Trophoblast cell (in vitro differentiated cells and primary cell): ENCODE measurements at regions not wholly inside any gene's neighbourhood (a gene's known extent, or its start where the extent isn't known, plus 50 kb on each side); places are given as distances from the start of the nearest gene placed in this dataset.

Source experiments
- DNase-seq, 2 donors: peaks; one replicate each; pipeline ENCODE4 v3.0.0-alpha.2; 2016
- H2AFZ ChIP-seq: 2 replicates; pipeline ENCODE4 v1.6.1; 2013; ENCODE audit warnings: low read length, moderate library complexity, mild to moderate bottlenecking; ENCODE audit not compliant: insufficient read depth, poor library complexity
- H2AK5ac ChIP-seq: 2 replicates; pipeline ENCODE4 v1.6.1; 2013; ENCODE audit warnings: mild to moderate bottlenecking, low read length
- H2BK120ac ChIP-seq: 2 replicates; pipeline ENCODE4 v1.6.1; 2013; ENCODE audit warnings: low read length, mild to moderate bottlenecking, moderate library complexity; ENCODE audit not compliant: insufficient read depth, poor library complexity
- H2BK12ac ChIP-seq: 2 replicates; pipeline ENCODE4 v1.6.1; 2013; ENCODE audit warnings: mild to moderate bottlenecking, low read length, moderate library complexity
- H2BK5ac ChIP-seq: 2 replicates; pipeline ENCODE4 v1.6.1; 2013; ENCODE audit warnings: low read length, low read depth, moderate library complexity, mild to moderate bottlenecking; ENCODE audit not compliant: poor library complexity
- H3K14ac ChIP-seq: 2 replicates; pipeline ENCODE4 v1.6.1; 2013; ENCODE audit warnings: mild to moderate bottlenecking, low read length
- H3K18ac ChIP-seq: 2 replicates; pipeline ENCODE4 v1.6.1; 2013; ENCODE audit warnings: mild to moderate bottlenecking, low read length
- H3K23ac ChIP-seq: 2 replicates; pipeline ENCODE4 v1.6.1; 2013; ENCODE audit warnings: low read length
- H3K27ac ChIP-seq: 2 replicates; pipeline ENCODE4 v1.5.1; 2013; ENCODE audit warnings: low read depth, mild to moderate bottlenecking, inconsistent platforms, low read length, moderate library complexity
- H3K27me3 ChIP-seq: 2 replicates; pipeline ENCODE4 v1.6.1; 2013; ENCODE audit warnings: inconsistent platforms, mild to moderate bottlenecking, low read length, moderate library complexity; ENCODE audit not compliant: insufficient read depth
- H3K36me3 ChIP-seq, 2 experiments: 1 replicate in 1 of 2; 2 replicates in 1 of 2; pipeline ENCODE4 v1.6.1; 2013; ENCODE audit warnings: low read length in 2 of 2, mild to moderate bottlenecking in 2 of 2, moderate library complexity in 1 of 2; ENCODE audit not compliant: insufficient read depth in 2 of 2, control insufficient read depth in 1 of 2
- H3K4ac ChIP-seq: 2 replicates; pipeline ENCODE4 v1.6.1; 2013; ENCODE audit warnings: low read depth, mild to moderate bottlenecking, low read length, moderate library complexity
- H3K4me1 ChIP-seq, 2 experiments: 1 replicate in 1 of 2; 2 replicates in 1 of 2; pipeline ENCODE4 v1.6.1; 2013; ENCODE audit warnings: low read length in 2 of 2, mild to moderate bottlenecking in 2 of 2, moderate library complexity in 1 of 2; ENCODE audit not compliant: insufficient read depth in 2 of 2, control insufficient read depth in 1 of 2
- H3K4me2 ChIP-seq: 2 replicates; pipeline ENCODE4 v1.6.1; 2013; ENCODE audit warnings: inconsistent platforms, mild to moderate bottlenecking, low read length, moderate library complexity
- H3K4me3 ChIP-seq: 2 replicates; pipeline ENCODE4 v1.5.1; 2013; ENCODE audit warnings: mild to moderate bottlenecking, low read depth, low read length, inconsistent platforms
- H3K79me1 ChIP-seq: one replicate; pipeline ENCODE4 v1.6.1; 2013; ENCODE audit warnings: low read length
- H3K79me2 ChIP-seq: 2 replicates; pipeline ENCODE4 v1.6.1; 2013; ENCODE audit warnings: low read length, mild to moderate bottlenecking; ENCODE audit not compliant: control insufficient read depth, insufficient read depth, poor library complexity
- H3K9ac ChIP-seq: 2 replicates; pipeline ENCODE4 v1.6.1; 2013; ENCODE audit warnings: mild to moderate bottlenecking, low read length
- H3K9me3 ChIP-seq: 2 replicates; pipeline ENCODE4 v1.6.1; 2013; ENCODE audit warnings: low read depth, mild to moderate bottlenecking, control low read depth, inconsistent platforms, low read length; ENCODE audit not compliant: insufficient read depth
- H4K12ac ChIP-seq: 2 replicates; pipeline ENCODE4 v1.6.1; 2013; ENCODE audit warnings: low read depth, mild to moderate bottlenecking, low read length, moderate library complexity
- H4K8ac ChIP-seq: 2 replicates; pipeline ENCODE4 v1.6.1; 2013; ENCODE audit warnings: low read depth, mild to moderate bottlenecking, low read length, moderate library complexity
- H4K91ac ChIP-seq: one replicate; pipeline ENCODE4 v1.6.1; 2013; ENCODE audit warnings: low read depth, mild to moderate bottlenecking, low read length, moderate library complexity
- WGBS: extraction: QIAGEN DNeasy Blood & Tissue Kit; methylation state at CpG from one replicate; pipeline ENCODE4 v1.1.7; 2013; ENCODE audit warnings: missing lambda C conversion rate; ENCODE audit not compliant: insufficient read length, insufficient coverage; ENCODE audit errors: extremely low coverage; 5-methylcytosine and 5-hydroxymethylcytosine counted together

DNA sequence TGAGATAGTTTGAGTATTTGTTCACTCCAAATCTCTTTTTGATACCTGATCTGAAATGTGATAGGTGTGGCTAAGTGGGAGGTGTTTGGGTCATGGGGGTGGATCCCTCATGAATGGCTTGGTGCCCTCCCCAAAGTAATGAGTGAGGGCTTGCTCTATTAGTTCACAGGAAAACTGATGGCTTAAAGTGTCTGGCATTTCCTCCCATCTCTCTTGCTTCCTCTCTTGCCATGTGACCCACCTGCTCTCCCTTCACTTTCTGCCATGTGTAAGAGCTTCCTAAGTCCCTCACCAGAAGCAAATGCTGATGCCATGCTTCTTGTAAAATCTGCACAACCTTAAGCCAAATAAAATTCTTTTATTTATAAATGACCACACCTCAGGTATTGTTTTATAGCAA lies 61.1 kb downstream of the MAD2L1 start:
- Histone ChIP-seq H2AK5ac (no peak overlapping the region), H3K9ac (no peak overlapping the region), H2BK120ac (no peak overlapping the region), H2AFZ (no peak overlapping the region), H3K4me3 (no peak overlapping the region), H3K79me2 (no peaks in the 10 kb centered on the region), H3K27me3 (no peaks in the 10 kb centered on the region), H3K4ac (no peak overlapping the region), H3K23ac (no peak overlapping the region), H3K4me1 (no peaks in the 10 kb centered on the region), H3K36me3 (no peaks in the 10 kb centered on the region), H3K14ac (no peak overlapping the region), H3K18ac (no peak overlapping the region), H2BK5ac (no peak overlapping the region), H3K9me3 (no peaks in the 10 kb centered on the region), H3K4me2 (no peak overlapping the region), H2BK12ac (no peak overlapping the region), H3K27ac (no peak overlapping the region), H4K91ac (no peak overlapping the region), H4K8ac (no peak overlapping the region), H3K79me1 (no peaks in the 10 kb centered on the region), H4K12ac (no peak overlapping the region)
- no peak for DNase-seq

DNA sequence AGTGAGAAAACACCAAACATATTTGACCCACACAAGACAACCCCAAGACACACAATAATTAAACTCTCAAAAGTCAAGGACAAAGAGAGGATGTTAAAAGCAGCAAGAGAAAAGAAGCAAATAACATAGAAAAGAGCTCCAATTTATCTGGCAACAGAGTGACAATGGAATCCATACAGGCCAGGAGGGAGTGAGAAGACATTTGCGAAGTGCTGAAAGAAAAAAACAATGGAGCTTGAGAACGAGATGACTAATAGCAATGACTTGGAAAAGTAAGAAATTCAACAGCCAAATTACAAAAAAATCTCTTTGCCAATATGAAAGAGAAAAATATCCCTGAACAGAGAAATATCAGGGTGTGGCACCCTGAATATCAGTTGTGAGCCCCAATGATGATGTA lies 61.6 kb downstream of the MAD2L1 start:
- Histone ChIP-seq H3K4ac (no peak overlapping the region), H3K4me3 (no peak overlapping the region), H3K27me3 (no peaks in the 10 kb centered on the region), H4K8ac (no peak overlapping the region), H3K4me1 (no peaks in the 10 kb centered on the region), H2AFZ (no peak overlapping the region), H4K91ac (no peak overlapping the region), H4K12ac (no peak overlapping the region), H3K27ac (no peak overlapping the region), H3K4me2 (no peak overlapping the region), H3K79me1 (no peaks in the 10 kb centered on the region), H3K9me3 (no peaks in the 10 kb centered on the region), H2AK5ac (no peak overlapping the region), H3K9ac (no peak overlapping the region), H3K14ac (no peak overlapping the region), H3K36me3 (no peaks in the 10 kb centered on the region), H2BK5ac (no peak overlapping the region), H3K23ac (no peak overlapping the region), H2BK12ac (no peak overlapping the region), H3K79me2 (no peaks in the 10 kb centered on the region), H3K18ac (no peak overlapping the region), H2BK120ac (no peak overlapping the region)
- WGBS: no CpG with 5 or more reads among the region's 2 CpGs
- DNase-seq: no peak

DNA sequence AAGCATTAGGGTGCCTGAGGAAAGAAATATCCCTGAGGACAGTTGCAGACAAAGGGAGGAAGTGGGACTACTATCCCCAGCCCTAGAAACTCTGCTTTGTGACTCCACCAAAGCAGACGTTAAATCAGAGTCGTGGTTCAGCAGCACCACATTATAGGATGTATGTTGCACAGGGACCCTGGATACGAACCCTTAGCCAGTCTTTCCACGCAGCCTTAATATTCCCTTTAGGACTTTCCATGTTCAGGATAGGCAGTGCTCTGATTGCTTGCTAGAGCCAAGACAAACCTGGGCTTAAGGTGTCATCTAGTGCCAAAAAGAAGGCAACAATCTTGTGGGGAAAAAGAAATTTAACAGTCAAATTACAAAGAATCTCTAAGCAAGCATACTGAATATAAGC lies 62.6 kb downstream of the MAD2L1 start:
- no peak overlapping the region for H4K91ac ChIP-seq
- no peak overlapping the region for H3K4ac ChIP-seq
- no peak overlapping the region for H3K9ac ChIP-seq
- H2AFZ ChIP-seq: no peak overlapping the region
- H3K9me3 ChIP-seq: no peaks in the 10 kb centered on the region
- H3K79me2 ChIP-seq: no peaks in the 10 kb centered on the region
- H2BK5ac ChIP-seq: no peak overlapping the region
- DNase-seq: no peak
- H3K79me1 ChIP-seq: no peaks in the 10 kb centered on the region
- no peak overlapping the region for H3K18ac ChIP-seq
- H3K4me2 ChIP-seq: no peak overlapping the region
- H2AK5ac ChIP-seq: no peak overlapping the region
- WGBS: no CpG with 5 or more reads among the region's 4 CpGs
- no peak overlapping the region for H3K27ac ChIP-seq
- H3K4me1 ChIP-seq: no peaks in the 10 kb centered on the region
- no peak overlapping the region for H4K8ac ChIP-seq
- H3K14ac ChIP-seq: no peak overlapping the region
- no peak overlapping the region for H2BK12ac ChIP-seq
- no peak overlapping the region for H3K4me3 ChIP-seq
- H3K23ac ChIP-seq: no peak overlapping the region
- no peaks in the 10 kb centered on the region for H3K27me3 ChIP-seq
- H2BK120ac ChIP-seq: no peak overlapping the region
- H4K12ac ChIP-seq: no peak overlapping the region
- H3K36me3 ChIP-seq: no peaks in the 10 kb centered on the region

DNA sequence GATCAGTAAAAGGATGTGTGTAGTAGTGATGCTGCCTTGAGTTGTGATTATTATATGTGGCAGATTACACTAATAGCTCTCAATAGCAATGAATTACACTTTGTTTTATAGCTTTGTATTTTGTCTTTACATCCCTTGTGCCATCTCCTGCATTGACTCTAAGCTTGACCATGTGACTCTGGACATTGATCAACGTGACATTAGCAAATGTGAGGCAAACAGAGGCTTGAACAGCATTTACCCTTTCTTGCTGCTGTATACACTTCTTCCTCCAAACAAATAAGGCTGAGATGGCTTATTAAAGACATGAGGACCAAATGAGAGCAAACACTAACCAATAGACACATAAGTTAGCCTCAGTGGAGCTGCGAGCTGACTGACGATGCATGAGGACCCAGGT lies 63.5 kb downstream of the MAD2L1 start:
- Histone ChIP-seq H3K9ac (no peak overlapping the region), H2AK5ac (no peak overlapping the region), H2BK5ac (no peak overlapping the region), H2BK120ac (no peak overlapping the region), H3K27ac (no peak overlapping the region), H4K91ac (no peak overlapping the region), H4K12ac (no peak overlapping the region), H3K4ac (no peak overlapping the region), H3K9me3 (no peaks in the 10 kb centered on the region), H3K4me2 (no peak overlapping the region), H3K27me3 (no peaks in the 10 kb centered on the region), H3K4me3 (no peak overlapping the region), H3K79me1 (no peaks in the 10 kb centered on the region), H3K36me3 (no peaks in the 10 kb centered on the region), H3K14ac (no peak overlapping the region), H2AFZ (no peak overlapping the region), H2BK12ac (no peak overlapping the region), H3K18ac (no peak overlapping the region), H3K4me1 (no peaks in the 10 kb centered on the region), H4K8ac (no peak overlapping the region), H3K79me2 (no peaks in the 10 kb centered on the region), H3K23ac (no peak overlapping the region)
- WGBS: no CpG with 5 or more reads among the region's 3 CpGs
- no peak for DNase-seq

DNA sequence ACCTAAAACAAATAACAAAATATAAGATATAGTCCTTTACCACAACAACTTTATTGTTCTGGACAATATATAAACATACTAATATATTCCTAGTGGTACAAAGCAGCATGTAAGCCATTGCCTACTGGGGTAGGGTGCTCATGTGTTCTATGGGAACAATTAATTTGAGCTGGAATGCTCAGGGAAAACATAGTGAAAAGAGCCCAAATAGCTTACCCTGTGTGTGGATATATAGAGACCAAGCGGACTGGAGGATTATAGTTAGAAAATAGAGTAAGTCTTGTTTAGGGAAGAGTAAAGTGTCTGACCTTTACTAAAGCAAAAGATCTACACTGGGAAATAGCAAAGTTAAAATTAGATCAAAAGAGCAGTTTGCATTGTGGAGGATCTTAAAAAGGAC lies 64.8 kb downstream of the MAD2L1 start:
- no peak overlapping the region for H2AFZ ChIP-seq
- no peaks in the 10 kb centered on the region for H3K79me2 ChIP-seq
- no peaks in the 10 kb centered on the region for H3K4me1 ChIP-seq

More for the DNA sequence above, 64.8 kb downstream of the MAD2L1 start:
- H3K9ac ChIP-seq: no peak overlapping the region
- H3K79me1 ChIP-seq: no peaks in the 10 kb centered on the region
- H2BK120ac ChIP-seq: no peak overlapping the region
- H3K4me2 ChIP-seq: no peak overlapping the region
- no peak overlapping the region for H2AK5ac ChIP-seq
- no peak for DNase-seq
- no peaks in the 10 kb centered on the region for H3K36me3 ChIP-seq
- H4K8ac ChIP-seq: no peak overlapping the region
- H2BK5ac ChIP-seq: no peak overlapping the region
- whole genome bisulfite sequencing: no CpG with 5 or more reads among the region's 1 CpG
- H3K4me3 ChIP-seq: no peak overlapping the region
- no peak overlapping the region for H3K23ac ChIP-seq
- no peak overlapping the region for H3K14ac ChIP-seq
- H3K27ac ChIP-seq: no peak overlapping the region
- H4K12ac ChIP-seq: no peak overlapping the region
- H3K18ac ChIP-seq: no peak overlapping the region
- H4K91ac ChIP-seq: no peak overlapping the region
- no peak overlapping the region for H2BK12ac ChIP-seq
- no peaks in the 10 kb centered on the region for H3K9me3 ChIP-seq
- no peaks in the 10 kb centered on the region for H3K27me3 ChIP-seq
- no peak overlapping the region for H3K4ac ChIP-seq
